Astrocyte (in vitro differentiated cells and primary cell): ENCODE measurements at regions not wholly inside any gene's neighbourhood (a gene's known extent, or its start where the extent isn't known, plus 50 kb on each side); places are given as distances from the start of the nearest gene placed in this dataset.

Experiments
- CTCF ChIP-seq: IDR thresholded peaks from 2 replicates; pipeline ENCODE4 v1.5.1; 2011; ENCODE audit warnings: low read depth, mild to moderate bottlenecking, inconsistent platforms, low read length, moderate library complexity; ENCODE audit not compliant: insufficient read depth
- EZH2 ChIP-seq: IDR thresholded peaks from 2 replicates; pipeline ENCODE4 v1.6.1; 2012; ENCODE audit warnings: mild to moderate bottlenecking, low read length, inconsistent platforms; ENCODE audit not compliant: insufficient read depth

GRCh38 chr10:107485019-107485418 is 320.5 kb upstream of the SORCS1 start:
- TF ChIP-seq CTCF (no peak), EZH2 (no peak)
